Hematopoietic multipotent progenitor cell treated with erythropoietin and hydrocortisone succinate and interleukin-3 and kit ligand, for 17 days (in vitro differentiated cells): ENCODE measurements at regions not wholly inside any gene's neighbourhood (a gene's known extent, or its start where the extent isn't known, plus 50 kb on each side); places are given as distances from the start of the nearest gene placed in this dataset.
"Not testable (repeated sequence)": the region's sequence is repeated elsewhere in the genome, so short reads cannot be mapped to it uniquely, and the experiment has no call there.

Source experiments
- DNase-seq: peaks from one replicate; pipeline ENCODE4 v3.0.0-alpha.2; 2015; ENCODE audit warnings: low spot score

- no peak for DNase-seq
These were observed 156.9 kb upstream of the TTC29 start for GRCh38 chr4:147102596-147102995.

- DNase-seq: no peak
These were observed 157.8 kb upstream of the TTC29 start for GRCh38 chr4:147103403-147103946.

DNA sequence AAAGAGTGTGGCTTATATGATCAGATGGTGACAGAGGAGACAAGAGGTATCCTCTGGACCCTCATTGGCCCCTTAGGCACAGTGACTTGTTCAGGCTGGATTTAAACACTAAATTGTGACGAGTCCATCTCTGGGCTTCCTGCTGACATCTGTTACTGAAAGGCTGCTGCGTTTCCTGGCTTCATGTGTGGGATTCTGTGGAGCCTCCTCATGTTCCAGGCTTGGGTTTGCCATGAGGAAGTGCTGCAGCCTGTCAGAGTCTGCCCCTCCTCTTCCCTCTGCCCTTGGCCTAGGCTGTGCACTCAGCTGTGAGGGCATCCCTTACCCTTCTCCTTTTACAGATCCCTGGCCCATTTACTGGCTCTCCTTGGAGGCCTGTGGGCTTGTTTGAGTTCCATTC, 159.1 kb upstream of the TTC29 start:
- no peak for DNase-seq

DNA sequence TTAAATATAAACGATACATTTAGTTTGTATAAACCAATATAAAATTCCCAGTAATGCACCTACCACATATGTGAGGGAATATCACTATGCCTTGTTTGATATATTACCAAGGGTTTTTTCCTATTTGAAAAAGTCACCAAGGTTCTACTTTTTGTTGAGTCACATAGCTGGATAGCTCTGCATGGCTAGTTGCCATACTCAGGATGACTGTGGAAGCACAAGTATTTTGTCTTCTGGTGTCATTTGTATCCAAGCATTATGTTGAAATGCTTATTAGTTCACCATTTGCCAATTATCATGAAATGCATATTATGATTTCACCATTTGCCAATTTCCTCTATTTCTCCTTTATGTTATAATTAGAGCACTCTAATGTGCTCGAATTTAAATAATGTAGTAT, 162.7 kb upstream of the TTC29 start:
- no peak for DNase-seq

- DNase-seq: no peak
These were observed 164.1 kb upstream of the TTC29 start for GRCh38 chr4:147109800-147110199.

DNA sequence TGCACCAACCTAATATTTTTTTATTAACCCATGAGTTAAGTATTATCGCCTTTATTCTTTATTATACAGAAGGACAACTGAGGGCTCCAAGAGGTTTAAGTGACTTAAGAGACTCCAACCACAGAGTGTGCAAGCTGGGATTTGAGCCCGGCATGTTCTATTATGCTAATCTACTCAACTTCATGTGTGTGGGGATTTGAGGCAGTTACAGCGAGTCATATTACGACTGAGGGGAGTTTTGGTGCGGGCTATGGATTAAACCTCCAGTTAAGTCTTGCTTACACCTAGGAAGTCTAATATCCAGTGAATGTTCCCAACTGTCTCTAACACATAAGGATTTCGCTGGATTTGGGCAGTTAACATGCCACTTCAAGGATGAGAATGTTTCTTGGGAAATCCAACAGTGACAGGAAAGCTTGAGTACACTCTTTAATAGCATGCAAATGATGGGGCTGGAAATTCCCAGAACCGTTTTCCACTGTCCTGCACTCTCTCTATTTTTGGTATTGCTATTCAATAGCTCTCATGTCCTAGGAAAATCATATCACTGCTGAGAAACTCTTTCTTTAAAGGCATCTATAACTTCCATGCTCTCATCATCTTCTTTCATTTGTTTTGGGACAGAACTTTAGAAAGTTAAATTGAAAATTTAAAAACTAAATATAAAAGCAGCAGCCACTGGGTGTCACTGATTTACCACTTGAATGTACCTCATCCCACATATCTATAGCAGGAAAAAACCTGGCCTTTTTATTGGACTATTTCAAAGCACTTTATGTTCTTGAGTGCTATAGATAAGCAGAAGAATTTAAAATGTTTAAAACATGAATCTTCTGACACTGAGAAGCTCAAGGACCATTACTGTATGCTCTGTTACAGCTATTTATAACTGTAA, 165.1 kb upstream of the TTC29 start:
- DNase-seq: no peak

GRCh38 chr4:147112196-147112595, 166.5 kb upstream of the TTC29 start:
- not testable (repeated sequence) for DNase-seq

GRCh38 chr4:147117431-147117830, 171.8 kb upstream of the TTC29 start:
- no peak for DNase-seq

DNA sequence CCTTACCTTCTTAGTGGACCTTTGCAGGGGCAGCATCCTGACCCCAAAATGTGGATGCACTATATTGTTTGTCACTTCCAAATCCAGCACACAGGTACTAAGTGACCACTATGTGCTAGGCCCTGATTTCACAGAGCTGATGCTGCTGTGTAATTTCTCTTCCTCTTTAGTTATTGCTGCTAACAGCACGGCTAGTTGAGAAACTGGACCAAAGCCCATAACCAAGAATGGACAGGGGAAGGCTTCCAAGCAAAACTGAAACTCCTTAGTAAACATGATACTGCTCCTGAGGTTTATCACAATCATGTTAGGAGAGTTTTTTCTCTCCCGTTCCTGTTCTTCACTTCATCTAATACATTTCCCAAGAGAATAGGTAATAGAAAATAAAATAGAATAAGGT, 172.9 kb upstream of the TTC29 start:
- no peak for DNase-seq

GRCh38 chr4:147122685-147123084, 177.0 kb upstream of the TTC29 start:
- no peak for DNase-seq

GRCh38 chr4:147123146-147123545, 177.5 kb upstream of the TTC29 start:
- no peak for DNase-seq

- DNase-seq: no peak
These were observed 183.1 kb upstream of the TTC29 start for GRCh38 chr4:147128787-147129186.

DNA sequence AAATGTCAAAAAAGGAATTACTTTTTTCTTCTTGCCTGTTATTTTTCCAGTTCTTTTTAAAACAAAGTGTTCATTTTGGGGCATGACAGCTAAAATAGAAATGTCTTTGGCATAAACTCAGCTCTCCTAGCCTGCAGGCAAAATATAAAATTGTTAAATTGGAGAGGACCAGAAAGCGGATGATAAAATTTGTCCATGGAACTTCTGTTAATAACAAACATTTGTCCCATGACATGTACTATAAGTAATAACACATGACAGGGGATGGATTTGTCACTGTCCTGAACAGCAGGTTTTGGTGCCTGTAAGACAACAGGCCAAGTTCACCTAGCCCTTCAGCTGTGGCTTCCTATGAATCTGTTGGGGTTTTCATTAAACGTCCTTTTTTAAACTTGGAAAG, 184.0 kb upstream of the TTC29 start:
- DNase-seq: no peak

- DNase-seq: no peak
These were observed 189.0 kb upstream of the TTC29 start for GRCh38 chr4:147134536-147135210.

- DNase-seq: no peak
These were observed 190.6 kb upstream of the TTC29 start for GRCh38 chr4:147136310-147136709.

DNA sequence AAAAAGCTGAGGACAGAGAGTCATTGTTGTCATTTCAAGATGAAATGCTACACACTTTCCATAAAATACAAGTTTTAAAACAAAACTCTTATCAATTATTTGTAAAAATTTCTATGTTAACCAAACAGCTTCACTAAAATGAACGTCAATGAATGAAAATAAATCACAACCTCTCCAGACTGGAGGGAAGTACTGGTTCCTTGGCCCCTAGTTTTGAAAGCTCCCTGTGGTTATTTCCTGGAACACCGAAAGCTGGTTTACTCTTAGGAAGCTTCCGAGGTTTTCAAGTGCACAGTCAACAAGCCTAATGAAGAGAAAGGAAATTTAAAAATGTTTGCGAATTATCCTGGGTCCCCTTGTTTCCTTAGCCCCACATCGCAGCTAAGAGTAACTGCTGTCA, 191.1 kb upstream of the TTC29 start:
- no peak for DNase-seq

DNA sequence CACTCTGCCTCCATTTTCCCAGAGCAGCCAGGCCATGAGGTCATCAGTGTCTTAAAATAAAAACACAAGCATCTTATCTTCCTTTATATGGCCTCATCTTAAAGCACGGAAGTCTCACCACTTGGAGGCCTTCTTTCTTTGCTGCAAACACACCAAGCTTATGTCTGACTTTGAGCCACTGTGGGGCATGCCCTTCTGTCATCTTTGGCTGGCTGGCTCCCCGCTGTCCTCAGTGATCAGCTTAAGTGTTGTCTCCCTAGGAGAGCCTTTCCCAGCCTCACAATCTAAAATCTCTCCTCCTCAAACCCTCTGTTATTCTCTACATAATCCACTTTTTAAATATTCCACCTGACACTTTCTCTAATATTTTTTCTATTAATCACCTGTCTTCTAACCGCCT, 191.6 kb upstream of the TTC29 start:
- no peak for DNase-seq

DNA sequence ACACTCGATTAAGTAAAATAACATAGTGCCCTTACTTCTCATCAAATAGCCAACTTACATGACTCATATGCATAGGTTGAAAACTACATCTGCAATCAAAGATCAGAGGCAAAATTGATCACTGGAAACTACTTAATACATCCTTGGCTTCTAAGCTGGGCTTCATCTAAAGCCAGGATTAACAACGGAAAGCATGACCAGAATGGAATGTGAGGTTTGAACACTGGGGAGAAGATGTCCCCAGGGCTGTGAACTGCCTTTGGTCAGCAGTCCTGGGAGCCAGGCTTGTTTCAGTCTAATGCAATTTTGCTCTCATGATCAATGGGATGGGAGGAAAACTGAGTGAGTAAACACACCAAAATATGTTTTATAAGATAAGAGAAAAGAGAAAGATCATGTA, 192.5 kb upstream of the TTC29 start:
- DNase-seq: no peak

DNA sequence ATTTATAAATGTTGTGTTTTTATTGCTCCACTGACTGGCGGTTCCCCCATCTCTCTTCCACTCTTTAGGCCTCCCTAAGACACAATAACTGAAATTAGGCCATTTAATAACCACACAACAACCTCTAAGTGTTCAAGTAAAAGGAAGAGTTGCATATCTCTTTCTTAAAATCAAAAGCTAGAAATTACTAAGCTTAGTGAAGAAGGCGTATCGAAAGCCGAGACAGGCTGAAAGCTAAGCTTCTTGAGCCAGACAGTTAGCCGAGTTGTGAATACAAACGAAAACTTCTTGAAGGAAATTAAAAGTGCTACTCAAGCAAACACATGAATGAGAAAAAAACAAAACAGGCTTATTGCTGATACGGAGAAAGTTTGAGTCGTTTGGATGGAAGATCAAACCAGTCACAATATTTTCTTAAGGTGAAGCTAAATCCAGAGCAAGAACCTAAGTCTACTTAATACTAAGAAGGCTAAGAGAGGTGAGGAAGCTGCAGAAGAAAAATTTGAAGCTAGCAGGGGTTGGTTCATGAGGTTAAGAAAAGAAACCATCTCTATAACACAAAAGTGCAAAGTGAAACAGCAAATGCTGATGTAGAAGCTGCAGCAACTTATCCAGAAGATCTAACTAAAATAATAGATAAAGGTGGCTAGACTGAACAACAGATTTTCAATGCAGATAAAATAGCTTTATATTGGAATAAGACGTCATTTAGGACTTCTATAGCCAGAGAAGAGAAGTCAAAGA, 194.0 kb upstream of the TTC29 start:
- DNase-seq: no peak

GRCh38 chr4:147151763-147152162, 206.1 kb upstream of the TTC29 start:
- no peak for DNase-seq

GRCh38 chr4:147157860-147158701, 212.4 kb upstream of the TTC29 start:
- DNase-seq: no peak
